Natural killer cell (primary cell): ENCODE measurements at regions not wholly inside any gene's neighbourhood (a gene's known extent, or its start where the extent isn't known, plus 50 kb on each side); places are given as distances from the start of the nearest gene placed in this dataset.
"Not testable (repeated sequence)": the region's sequence is repeated elsewhere in the genome, so short reads cannot be mapped to it uniquely, and the experiment has no call there.

Experiments
- ATAC-seq, 3 donors: fragments of 150-1000 bp in 2 of 3; fragments of 200-7000 bp in 1 of 3; cut with Tn5 transposase; 1 replicate in 1 of 3; 2 replicates in 2 of 3; pipeline ENCODE4 v1.10.0; 2021; ENCODE audit warnings: mild to moderate bottlenecking in 2 of 3, moderate library complexity in 2 of 3
- DNase-seq, 2 donors: peaks; one replicate each; pipeline versions ENCODE4 v3.0.0 to v3.0.0-alpha.2; 2013 to 2021; ENCODE audit warnings: mixed read lengths in 1 of 2
- H3K27ac ChIP-seq: one replicate; pipeline ENCODE4 v1.5.1; 2013; ENCODE audit warnings: mild to moderate bottlenecking, low read length
- H3K27me3 ChIP-seq: one replicate; pipeline ENCODE4 v1.6.1; 2013; ENCODE audit warnings: low read length; ENCODE audit not compliant: control insufficient read depth, insufficient read depth
- H3K36me3 ChIP-seq: one replicate; pipeline ENCODE4 v1.6.1; 2013; ENCODE audit warnings: low read length; ENCODE audit not compliant: control insufficient read depth, insufficient read depth
- H3K4me1 ChIP-seq: one replicate; pipeline ENCODE4 v1.6.1; 2013; ENCODE audit warnings: low read length; ENCODE audit not compliant: control insufficient read depth, insufficient read depth
- H3K4me3 ChIP-seq: one replicate; pipeline ENCODE4 v1.5.1; 2013; ENCODE audit warnings: low read length
- H3K9me3 ChIP-seq: one replicate; pipeline ENCODE4 v1.6.1; 2013; ENCODE audit warnings: low read length; ENCODE audit not compliant: control insufficient read depth, insufficient read depth
- H3K27ac Mint-ChIP-seq, 2 donors: one replicate each; pipeline ENCODE4 v1.8.0; 2022; ENCODE audit warnings: mild to moderate bottlenecking in 2 of 2, mixed read lengths in 2 of 2, moderate library complexity in 1 of 2
- H3K27me3 Mint-ChIP-seq, 2 donors: one replicate each; pipeline ENCODE4 v1.8.0; 2022; ENCODE audit warnings: low read depth in 2 of 2, mixed read lengths in 2 of 2
- H3K36me3 Mint-ChIP-seq: one replicate; pipeline ENCODE4 v1.8.0; 2022; ENCODE audit warnings: mixed read lengths
- H3K4me1 Mint-ChIP-seq, 2 donors: one replicate each; pipeline ENCODE4 v1.8.0; 2022; ENCODE audit warnings: mixed read lengths in 2 of 2
- H3K4me3 Mint-ChIP-seq: one replicate; pipeline ENCODE4 v1.8.0; 2022; ENCODE audit warnings: mild to moderate bottlenecking, moderate library complexity, mixed read lengths
- H3K9me3 Mint-ChIP-seq, 2 donors: one replicate each; pipeline ENCODE4 v1.8.0; 2022; ENCODE audit warnings: mixed read lengths in 2 of 2
- WGBS: methylation state at CpG from one replicate; pipeline ENCODE4 v1.1.7; 2013; ENCODE audit warnings: missing lambda C conversion rate; ENCODE audit not compliant: insufficient coverage; 5-methylcytosine and 5-hydroxymethylcytosine counted together
- intact Hi-C: fragments of 100-400 bp; cut with micrococcal nuclease; formaldehyde crosslinking; loops from one replicate; pipeline ENCODE4 v1.14.2; 2022
- TF ChIP-seq, protein P1 (sequence below): fragments of 200-600 bp; IDR thresholded peaks from one replicate; pipeline ENCODE4 v1.8.0; 2022; ENCODE audit warnings: antibody characterized with exemption

GRCh38 chr11:50088231-50088630 lies 55.6 kb downstream of the OR4C45 start:
- TF ChIP-seq, protein P1, sequence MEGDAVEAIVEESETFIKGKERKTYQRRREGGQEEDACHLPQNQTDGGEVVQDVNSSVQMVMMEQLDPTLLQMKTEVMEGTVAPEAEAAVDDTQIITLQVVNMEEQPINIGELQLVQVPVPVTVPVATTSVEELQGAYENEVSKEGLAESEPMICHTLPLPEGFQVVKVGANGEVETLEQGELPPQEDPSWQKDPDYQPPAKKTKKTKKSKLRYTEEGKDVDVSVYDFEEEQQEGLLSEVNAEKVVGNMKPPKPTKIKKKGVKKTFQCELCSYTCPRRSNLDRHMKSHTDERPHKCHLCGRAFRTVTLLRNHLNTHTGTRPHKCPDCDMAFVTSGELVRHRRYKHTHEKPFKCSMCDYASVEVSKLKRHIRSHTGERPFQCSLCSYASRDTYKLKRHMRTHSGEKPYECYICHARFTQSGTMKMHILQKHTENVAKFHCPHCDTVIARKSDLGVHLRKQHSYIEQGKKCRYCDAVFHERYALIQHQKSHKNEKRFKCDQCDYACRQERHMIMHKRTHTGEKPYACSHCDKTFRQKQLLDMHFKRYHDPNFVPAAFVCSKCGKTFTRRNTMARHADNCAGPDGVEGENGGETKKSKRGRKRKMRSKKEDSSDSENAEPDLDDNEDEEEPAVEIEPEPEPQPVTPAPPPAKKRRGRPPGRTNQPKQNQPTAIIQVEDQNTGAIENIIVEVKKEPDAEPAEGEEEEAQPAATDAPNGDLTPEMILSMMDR: no peak
- Histone ChIP-seq H3K36me3 (no peaks in the 10 kb centered on the region), H3K4me1 (no peaks in the 10 kb centered on the region), H3K9me3 (peaks cover 9% of the 10 kb centered on the region), H3K4me3 (no peak overlapping the region), H3K27ac (no peak overlapping the region), H3K27me3 (no peaks in the 10 kb centered on the region)
- Mint-ChIP-seq H3K9me3 (peaks cover 13 to 18% of the 10 kb centered on the region in 2 donors), H3K36me3 (peaks cover 8% of the 10 kb centered on the region), H3K27ac (no peak overlapping the region), H3K4me1 (no peaks in the 10 kb centered on the region), H3K4me3 (no peak overlapping the region), H3K27me3 (no peaks in the 10 kb centered on the region)
- intact Hi-C loops: no loop called here
- WGBS: 74% methylated on average over 2 of the region's 2 CpGs
- no peak for DNase-seq
- no peak for ATAC-seq

DNA sequence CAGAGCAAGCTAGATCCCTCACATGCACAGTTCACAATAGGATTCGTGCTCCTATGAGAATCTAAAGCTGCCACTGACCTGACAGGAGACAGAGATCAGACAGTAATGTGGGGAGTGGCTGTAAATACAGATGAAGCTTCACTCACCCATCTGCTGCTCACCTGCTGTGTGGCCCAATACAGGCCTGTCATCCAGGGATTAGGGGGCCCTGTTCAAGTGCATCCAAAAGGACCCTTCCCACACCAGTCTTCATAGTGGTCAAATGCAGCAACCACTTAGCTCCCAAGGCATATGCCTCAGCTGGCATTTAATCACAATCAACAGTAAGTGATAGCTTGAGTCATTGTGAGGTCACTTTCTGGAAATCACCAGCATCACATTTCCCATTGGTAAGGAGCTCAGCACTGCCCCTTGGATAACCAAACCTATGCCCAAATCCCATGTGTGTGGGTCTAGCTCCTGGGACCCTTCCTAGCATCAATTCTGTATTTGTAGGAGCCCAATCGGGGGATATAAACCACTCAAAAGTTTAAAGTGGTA lies 65.6 kb downstream of the OR4C45 start:
- peaks cover 9 to 16% of the 10 kb centered on the region in 2 donors for H3K9me3 Mint-ChIP-seq
- no peaks in the 10 kb centered on the region for H3K36me3 Mint-ChIP-seq
- no peaks in the 10 kb centered on the region for H3K27me3 Mint-ChIP-seq
- no peak overlapping the region for H3K4me3 ChIP-seq
- H3K4me1 Mint-ChIP-seq: no peaks in the 10 kb centered on the region
- 46% methylated on average over 1 of the region's 2 CpGs for WGBS
- H3K4me1 ChIP-seq: no peaks in the 10 kb centered on the region
- H3K27me3 ChIP-seq: no peaks in the 10 kb centered on the region
- H3K27ac ChIP-seq: no peak overlapping the region
- peaks cover 14% of the 10 kb centered on the region for H3K9me3 ChIP-seq
- DNase-seq (no peak), ATAC-seq (no peak)
- TF ChIP-seq, protein P1: no peak
- no peak overlapping the region for H3K27ac Mint-ChIP-seq
- H3K36me3 ChIP-seq: no peaks in the 10 kb centered on the region
- intact Hi-C loops: no loop called here
- H3K4me3 Mint-ChIP-seq: no peak overlapping the region

DNA sequence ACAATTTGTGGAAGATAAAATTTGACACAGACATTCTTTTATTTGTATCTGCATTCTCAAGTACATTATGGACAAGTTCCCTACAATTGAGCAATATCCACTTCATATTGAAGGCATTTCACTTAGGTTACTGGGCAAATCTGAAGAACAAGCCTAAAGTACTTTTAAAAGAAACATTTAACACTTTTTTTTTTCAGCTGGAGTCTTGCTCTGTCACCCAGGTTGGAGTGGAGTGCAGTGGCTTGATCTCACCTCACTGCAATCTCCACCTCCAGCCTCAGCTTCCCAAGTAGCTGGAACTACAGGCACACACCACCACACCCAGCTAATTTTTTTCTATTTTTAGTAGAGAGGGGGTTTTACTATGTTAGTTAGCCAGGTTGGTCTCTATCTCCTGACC lies 70.2 kb downstream of the OR4C45 start:
- Histone ChIP-seq H3K27me3 (no peaks in the 10 kb centered on the region), H3K9me3 (peaks cover 8% of the 10 kb centered on the region), H3K4me3 (no peak overlapping the region), H3K27ac (no peak overlapping the region), H3K36me3 (no peaks in the 10 kb centered on the region), H3K4me1 (no peaks in the 10 kb centered on the region)
- Mint-ChIP-seq H3K9me3 (peaks cover 5 to 8% of the 10 kb centered on the region in 2 donors), H3K4me1 (no peaks in the 10 kb centered on the region), H3K36me3 (no peaks in the 10 kb centered on the region), H3K27me3 (no peaks in the 10 kb centered on the region), H3K27ac (no peak overlapping the region), H3K4me3 (no peak overlapping the region)
- intact Hi-C loops: no loop called here
- DNase-seq (no peak), ATAC-seq (no peak)
- TF ChIP-seq, protein P1: no peak

DNA sequence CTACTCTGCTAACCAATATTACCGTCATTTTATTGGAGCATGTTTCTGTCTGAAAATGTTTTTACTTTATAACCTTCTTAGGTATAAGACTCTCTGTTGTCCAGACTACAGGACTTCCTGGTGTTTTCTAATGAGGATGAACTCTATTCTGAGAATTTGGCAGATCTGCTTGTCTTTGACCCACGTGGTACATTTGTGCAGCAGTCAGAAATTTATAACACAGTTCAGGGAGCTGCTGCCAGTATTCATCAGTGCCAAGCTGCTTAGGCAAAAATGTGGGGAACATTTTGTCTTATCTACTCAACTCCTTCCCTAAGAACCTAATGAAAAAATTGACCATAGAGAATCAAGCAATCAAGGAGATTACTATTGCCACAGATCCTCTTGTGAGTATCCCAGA lies 108.0 kb downstream of the OR4C45 start:
- intact Hi-C loops, H3K27ac ChIP-seq, ATAC-seq, H3K27me3 ChIP-seq, H3K4me1 Mint-ChIP-seq, H3K27ac Mint-ChIP-seq, DNase-seq, H3K4me1 ChIP-seq, H3K27me3 Mint-ChIP-seq, H3K9me3 ChIP-seq, H3K4me3 Mint-ChIP-seq, H3K36me3 ChIP-seq, H3K4me3 ChIP-seq: not testable (repeated sequence)
- peaks cover 9 to 13% of the 10 kb centered on the region in 2 donors for H3K9me3 Mint-ChIP-seq
- WGBS: 9% methylated on average over 1 of the region's 2 CpGs
- H3K36me3 Mint-ChIP-seq: peaks cover 18% of the 10 kb centered on the region

- H3K27ac ChIP-seq, intact Hi-C loops, H3K4me1 Mint-ChIP-seq, H3K4me1 ChIP-seq, H3K27me3 ChIP-seq, H3K4me3 Mint-ChIP-seq, H3K36me3 Mint-ChIP-seq, H3K9me3 ChIP-seq, DNase-seq, H3K36me3 ChIP-seq, H3K27ac Mint-ChIP-seq, ATAC-seq, H3K27me3 Mint-ChIP-seq, H3K4me3 ChIP-seq: not testable (repeated sequence)
- whole genome bisulfite sequencing: 63% methylated on average over 3 of the region's 3 CpGs
- H3K9me3 Mint-ChIP-seq: peaks cover 10 to 24% of the 10 kb centered on the region in 2 donors
Measured at GRCh38 chr11:50146308-50146707, 113.6 kb downstream of the OR4C45 start.

- H3K27me3 ChIP-seq, H3K27me3 Mint-ChIP-seq, H3K27ac Mint-ChIP-seq, intact Hi-C loops, ATAC-seq, H3K27ac ChIP-seq, H3K4me1 Mint-ChIP-seq, DNase-seq, H3K4me1 ChIP-seq, H3K4me3 ChIP-seq, H3K9me3 ChIP-seq, H3K4me3 Mint-ChIP-seq, H3K36me3 ChIP-seq: not testable (repeated sequence)
- peaks cover 14 to 22% of the 10 kb centered on the region in 2 donors for H3K9me3 Mint-ChIP-seq
- WGBS: no CpG with 5 or more reads among the region's 2 CpGs
- H3K36me3 Mint-ChIP-seq: peaks cover 12% of the 10 kb centered on the region
Measured at GRCh38 chr11:50147946-50148345, 115.3 kb downstream of the OR4C45 start.
